Activated CD4-positive, alpha-beta memory T cell treated with anti-CD3 and anti-CD28 coated beads, Interleukin-2, amount 10 ng/mL, durations not matched to agents 7 days and 5 days (primary cell): ENCODE measurements at regions not wholly inside any gene's neighbourhood (a gene's known extent, or its start where the extent isn't known, plus 50 kb on each side); places are given as distances from the start of the nearest gene placed in this dataset.

Experiments
- CTCF ChIA-PET: fragments of 350-600 bp; sonication (Branson Sonifier 250); formaldehyde crosslinking; loops from one replicate; lab custom pipeline; 2021; ENCODE audit warnings: antibody characterized with exemption, inconsistent platforms; lab: Charles Lee
- POLR2A ChIA-PET: fragments of 350-600 bp; sonication (Branson Sonifier 250); formaldehyde crosslinking; loops from one replicate; lab custom pipeline; 2021; ENCODE audit warnings: antibody characterized with exemption; lab: Charles Lee
- DNase-seq: peaks from one replicate; pipeline ENCODE4 v3.0.0-alpha.2; 2020
- H3K27ac Mint-ChIP-seq: one replicate; pipeline ENCODE4 v1.8.0; 2021; ENCODE audit warnings: mild to moderate bottlenecking, mixed read lengths
- H3K27me3 Mint-ChIP-seq: one replicate; pipeline ENCODE4 v1.8.0; 2021; ENCODE audit warnings: mixed read lengths
- H3K36me3 Mint-ChIP-seq: one replicate; pipeline ENCODE4 v1.8.0; 2021; ENCODE audit warnings: low read depth, mixed read lengths
- H3K4me1 Mint-ChIP-seq: one replicate; pipeline ENCODE4 v1.8.0; 2021; ENCODE audit warnings: mixed read lengths
- H3K4me3 Mint-ChIP-seq: one replicate; pipeline ENCODE4 v1.8.0; 2021; ENCODE audit warnings: mild to moderate bottlenecking, mixed read lengths
- H3K9me3 Mint-ChIP-seq: one replicate; pipeline ENCODE4 v1.8.0; 2021; ENCODE audit warnings: mixed read lengths

DNA sequence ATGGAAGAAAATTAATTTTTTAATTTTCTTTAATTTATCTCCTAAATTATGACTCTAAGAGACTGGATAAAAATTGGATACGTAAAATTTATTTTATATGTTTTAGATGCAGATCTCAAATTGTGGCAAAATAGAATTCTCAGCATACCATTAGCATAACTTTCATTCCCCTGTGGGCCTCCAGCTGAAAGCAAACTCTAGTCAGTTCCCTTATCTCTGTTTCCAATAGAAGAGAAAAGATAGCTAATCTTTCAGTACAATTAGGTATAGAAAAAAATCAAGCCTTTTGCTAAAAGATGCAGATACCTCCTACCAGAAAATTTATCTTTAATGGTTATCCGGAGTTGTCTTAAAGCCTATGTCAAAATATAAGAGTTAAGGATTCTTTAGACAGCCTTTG is 1530.6 kb downstream of the EFNA5 start:
- no peak overlapping the region for H3K27ac Mint-ChIP-seq
- no peak for DNase-seq
- POLR2A ChIA-PET, result no interaction called here
- H3K4me1 Mint-ChIP-seq, result no peaks in the 10 kb centered on the region
- CTCF ChIA-PET, result no interaction called here
- H3K9me3 Mint-ChIP-seq, result peaks cover 2% of the 10 kb centered on the region
- H3K4me3 Mint-ChIP-seq, result no peak overlapping the region
- H3K36me3 Mint-ChIP-seq, result no peaks in the 10 kb centered on the region
- H3K27me3 Mint-ChIP-seq, result no peaks in the 10 kb centered on the region

DNA sequence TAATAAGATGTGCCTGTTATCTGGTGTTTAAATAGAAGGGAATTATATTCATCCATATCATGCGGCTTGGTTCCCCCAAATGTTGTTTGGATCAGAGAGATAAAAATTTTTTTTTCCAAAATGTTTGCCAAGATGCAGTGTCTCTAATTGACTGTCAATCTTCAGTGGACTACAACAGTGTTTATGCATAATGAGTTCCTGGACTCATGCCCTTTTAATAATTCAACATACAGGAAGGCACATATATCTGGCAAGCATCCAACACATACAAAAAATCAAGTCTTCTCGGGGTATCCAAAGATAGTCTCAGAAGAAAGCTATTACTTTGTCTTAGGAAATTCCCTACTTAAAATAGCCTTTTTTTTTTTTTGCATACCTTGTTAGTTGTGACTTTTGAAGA is 1534.7 kb downstream of the EFNA5 start:
- H3K27me3 Mint-ChIP-seq, result no peaks in the 10 kb centered on the region
- no peaks in the 10 kb centered on the region for H3K36me3 Mint-ChIP-seq
- ChIA-PET POLR2A (no interaction called here), CTCF (no interaction called here)
- no peaks in the 10 kb centered on the region for H3K4me1 Mint-ChIP-seq
- no peaks in the 10 kb centered on the region for H3K9me3 Mint-ChIP-seq
- no peak overlapping the region for H3K4me3 Mint-ChIP-seq
- DNase-seq, result no peak
- no peak overlapping the region for H3K27ac Mint-ChIP-seq

DNA sequence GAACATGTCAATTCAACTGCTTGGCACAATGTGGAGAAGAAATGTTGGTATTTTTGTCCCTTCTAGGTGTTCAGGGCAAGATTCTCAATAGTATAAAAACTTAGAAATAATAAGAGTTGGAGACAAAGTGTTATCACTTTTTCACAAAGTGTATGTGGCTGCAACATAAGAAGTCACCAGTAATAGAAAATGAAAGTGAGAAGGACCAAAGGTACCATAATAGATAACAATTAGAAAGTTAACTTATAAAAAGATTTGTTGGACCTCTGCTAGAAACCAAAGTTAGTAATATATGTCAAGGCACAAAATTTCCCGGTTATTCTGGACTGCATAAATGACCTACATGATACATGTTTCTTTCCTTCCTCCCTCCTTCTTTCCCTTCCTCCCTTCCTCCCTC is 1535.3 kb downstream of the EFNA5 start:
- Mint-ChIP-seq H3K27ac (no peak overlapping the region), H3K9me3 (no peaks in the 10 kb centered on the region), H3K27me3 (no peaks in the 10 kb centered on the region), H3K4me1 (no peaks in the 10 kb centered on the region), H3K36me3 (no peaks in the 10 kb centered on the region), H3K4me3 (no peak overlapping the region)
- ChIA-PET POLR2A (no interaction called here), CTCF (no interaction called here)
- no peak for DNase-seq

DNA sequence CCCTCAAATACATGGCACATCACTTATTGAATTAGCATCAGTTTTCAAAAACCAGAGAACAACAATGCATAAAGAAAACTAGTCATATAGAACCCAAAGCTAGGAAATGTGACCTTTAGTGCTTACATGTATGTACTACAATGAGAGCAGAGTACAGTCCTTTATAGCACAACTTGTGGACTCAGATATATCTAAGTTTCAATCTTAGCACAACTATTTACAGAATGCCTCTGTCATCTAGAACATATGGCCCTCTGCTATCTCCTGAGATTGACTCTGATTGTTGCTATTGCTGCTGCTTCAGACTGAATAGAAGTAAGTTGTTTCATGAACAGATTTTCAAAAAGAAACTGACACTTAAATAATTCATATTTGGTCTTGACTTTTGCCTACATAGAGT is 1536.2 kb downstream of the EFNA5 start:
- no peak overlapping the region for H3K27ac Mint-ChIP-seq
- H3K4me3 Mint-ChIP-seq, result no peak overlapping the region
- CTCF ChIA-PET, result no interaction called here
- H3K4me1 Mint-ChIP-seq, result no peaks in the 10 kb centered on the region
- no peaks in the 10 kb centered on the region for H3K36me3 Mint-ChIP-seq
- no peaks in the 10 kb centered on the region for H3K9me3 Mint-ChIP-seq
- POLR2A ChIA-PET, result no interaction called here
- H3K27me3 Mint-ChIP-seq, result no peaks in the 10 kb centered on the region
- no peak for DNase-seq

DNA sequence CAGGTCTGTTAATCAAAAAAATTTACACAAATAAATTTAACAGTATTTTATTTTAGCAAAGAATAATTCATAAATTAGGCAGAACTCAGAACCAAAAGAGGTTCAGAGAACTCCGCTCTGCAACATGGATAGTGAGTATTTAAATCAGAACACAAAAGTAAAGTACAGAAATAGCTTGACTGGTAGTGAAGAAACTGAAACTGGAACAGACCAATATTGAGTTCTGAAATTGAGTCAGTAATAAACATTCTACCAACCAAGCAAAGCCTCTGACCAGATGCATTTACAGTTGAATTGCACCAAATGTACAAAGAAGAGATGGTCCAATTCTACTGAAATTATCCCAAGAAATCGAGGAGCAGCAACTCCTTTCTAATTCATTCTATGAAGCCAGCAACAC is 1542.8 kb downstream of the EFNA5 start:
- no peaks in the 10 kb centered on the region for H3K4me1 Mint-ChIP-seq
- H3K27me3 Mint-ChIP-seq, result no peaks in the 10 kb centered on the region
- ChIA-PET CTCF (no interaction called here), POLR2A (no interaction called here)
- DNase-seq, result no peak
- no peak overlapping the region for H3K4me3 Mint-ChIP-seq
- H3K27ac Mint-ChIP-seq, result no peak overlapping the region
- no peaks in the 10 kb centered on the region for H3K9me3 Mint-ChIP-seq
- no peaks in the 10 kb centered on the region for H3K36me3 Mint-ChIP-seq

DNA sequence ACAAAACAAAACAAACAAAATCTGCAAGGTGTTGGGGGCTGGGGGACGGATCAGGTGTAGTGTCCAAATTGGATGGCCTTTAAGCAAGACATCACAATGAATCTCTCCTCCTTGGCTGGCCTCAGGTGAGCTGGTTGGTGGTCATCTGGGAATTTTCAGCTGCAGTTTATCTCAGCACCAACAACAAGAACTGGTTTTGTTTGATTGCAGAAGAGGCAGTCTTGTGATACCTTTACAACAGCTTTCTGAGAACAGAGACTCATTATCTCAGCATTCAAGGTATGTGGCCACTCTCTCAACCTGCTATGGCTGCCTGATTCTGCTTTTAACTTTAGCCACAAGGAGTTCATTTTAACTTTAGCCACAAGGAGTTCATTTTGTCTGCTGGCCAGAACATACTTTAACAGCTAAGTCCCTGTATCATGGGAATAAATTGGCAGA is 1543.4 kb downstream of the EFNA5 start:
- H3K27me3 Mint-ChIP-seq, result no peaks in the 10 kb centered on the region
- H3K36me3 Mint-ChIP-seq, result no peaks in the 10 kb centered on the region
- H3K4me1 Mint-ChIP-seq, result no peaks in the 10 kb centered on the region
- H3K9me3 Mint-ChIP-seq, result no peaks in the 10 kb centered on the region
- POLR2A ChIA-PET, result no interaction called here
- CTCF ChIA-PET, result no interaction called here
- no peak for DNase-seq
- no peak overlapping the region for H3K27ac Mint-ChIP-seq
- no peak overlapping the region for H3K4me3 Mint-ChIP-seq

DNA sequence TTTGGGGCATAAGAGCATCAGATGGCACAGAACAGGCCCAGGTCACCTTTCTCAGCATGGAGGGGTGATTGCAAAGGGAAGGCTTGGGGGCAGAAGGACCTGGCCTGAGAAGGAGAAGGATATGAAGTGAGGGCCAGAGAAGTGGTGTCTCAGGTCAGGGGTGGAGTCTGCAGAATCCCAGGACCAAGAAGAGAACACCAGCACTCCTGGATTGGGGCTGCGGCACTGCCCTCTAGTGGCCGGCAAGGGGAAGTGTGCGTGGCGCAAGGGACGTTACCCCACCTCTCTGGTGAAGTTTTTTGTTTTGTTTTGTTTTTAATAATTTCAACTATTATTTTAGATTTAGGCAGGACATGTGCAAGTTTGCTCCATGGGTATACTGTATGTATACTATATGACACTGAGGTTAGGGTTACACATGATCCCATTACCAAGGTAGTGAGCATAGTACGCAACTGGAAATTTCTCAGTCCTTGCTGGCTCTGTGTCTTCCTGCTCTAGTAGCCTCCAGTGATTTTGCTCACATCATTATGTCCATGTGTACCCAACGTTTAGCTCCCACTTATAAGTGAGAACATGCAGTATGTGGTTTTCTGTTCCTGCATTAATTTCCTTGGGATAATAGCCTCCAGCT is 1548.6 kb downstream of the EFNA5 start:
- no peaks in the 10 kb centered on the region for H3K4me1 Mint-ChIP-seq
- no peaks in the 10 kb centered on the region for H3K36me3 Mint-ChIP-seq
- no peak overlapping the region for H3K4me3 Mint-ChIP-seq
- no peaks in the 10 kb centered on the region for H3K27me3 Mint-ChIP-seq
- ChIA-PET CTCF (no interaction called here), POLR2A (no interaction called here)
- no peak overlapping the region for H3K27ac Mint-ChIP-seq
- peak; percentile 18 for DNase-seq
- peaks cover 3% of the 10 kb centered on the region for H3K9me3 Mint-ChIP-seq

DNA sequence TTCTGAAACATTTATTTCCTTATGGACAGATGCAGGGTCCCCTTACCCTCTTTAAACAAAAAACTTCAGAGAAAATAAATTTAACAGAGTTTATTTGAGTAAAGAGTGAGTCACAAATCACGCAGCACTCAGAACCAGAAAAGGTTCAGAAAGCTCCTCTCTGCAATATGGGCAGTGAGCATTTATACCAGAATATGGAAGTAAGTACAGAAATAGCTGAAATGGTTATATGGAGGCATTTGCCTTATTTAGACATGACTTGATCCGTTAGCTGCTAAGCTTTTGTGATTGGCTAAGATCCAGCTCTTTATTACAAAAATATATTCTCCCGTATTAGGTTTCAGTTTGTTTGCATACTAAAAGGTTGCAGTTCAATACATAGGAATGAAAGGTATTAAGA is 1554.1 kb downstream of the EFNA5 start:
- CTCF ChIA-PET, result no interaction called here
- Mint-ChIP-seq H3K4me3 (no peak overlapping the region), H3K4me1 (no peaks in the 10 kb centered on the region)

DNA sequence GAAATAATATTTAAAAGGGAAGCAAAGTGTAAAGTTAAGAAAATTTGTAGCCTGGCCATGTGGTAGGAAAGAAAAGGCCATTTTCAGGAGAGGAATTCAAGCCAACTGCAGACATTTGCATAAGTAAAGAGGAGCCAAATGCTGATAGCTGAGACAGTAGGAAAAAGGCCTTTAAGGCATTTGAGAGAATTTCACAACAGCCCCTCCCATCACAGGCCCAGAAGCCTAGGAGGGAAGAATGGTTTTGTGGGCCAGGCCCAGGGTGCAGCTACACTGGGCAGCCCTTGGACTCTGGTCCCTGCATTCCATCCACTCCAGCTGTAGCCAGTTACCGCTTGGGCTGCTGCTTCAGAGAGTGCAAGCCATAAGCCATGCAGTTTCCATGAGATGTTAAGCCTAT is 1556.8 kb downstream of the EFNA5 start:
- no peak for DNase-seq
- H3K4me1 Mint-ChIP-seq, result no peaks in the 10 kb centered on the region
- H3K9me3 Mint-ChIP-seq, result peaks cover 13% of the 10 kb centered on the region
- no peaks in the 10 kb centered on the region for H3K27me3 Mint-ChIP-seq
- ChIA-PET POLR2A (no interaction called here), CTCF (no interaction called here)
- no peak overlapping the region for H3K4me3 Mint-ChIP-seq
- H3K36me3 Mint-ChIP-seq, result no peaks in the 10 kb centered on the region
- no peak overlapping the region for H3K27ac Mint-ChIP-seq

More for the DNA sequence above, 1554.1 kb downstream of the EFNA5 start:
- no peak for DNase-seq
- Mint-ChIP-seq H3K9me3 (peaks cover 13% of the 10 kb centered on the region), H3K27ac (no peak overlapping the region), H3K27me3 (no peaks in the 10 kb centered on the region), H3K36me3 (no peaks in the 10 kb centered on the region)
- POLR2A ChIA-PET, result no interaction called here

DNA sequence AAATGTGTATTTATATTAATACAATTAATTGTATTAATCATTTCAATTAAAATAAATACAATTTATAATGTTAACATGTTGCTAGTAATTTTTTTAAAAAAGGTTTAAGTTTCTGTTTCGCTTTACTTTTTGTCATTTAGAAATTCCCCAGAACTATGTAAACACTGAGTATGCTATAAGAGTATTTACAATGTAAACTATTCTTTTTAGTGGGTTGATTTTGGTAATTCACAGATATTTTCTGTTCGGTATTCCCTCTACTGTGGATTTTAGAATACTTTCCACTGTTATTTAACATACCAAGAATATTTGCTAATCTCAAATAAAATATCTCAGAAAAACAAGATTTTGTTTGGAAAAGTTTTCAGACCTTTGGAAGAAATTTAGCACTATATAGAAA is 1564.4 kb downstream of the EFNA5 start:
- no peak overlapping the region for H3K27ac Mint-ChIP-seq
- H3K36me3 Mint-ChIP-seq, result no peaks in the 10 kb centered on the region
- no peak overlapping the region for H3K4me3 Mint-ChIP-seq
- H3K27me3 Mint-ChIP-seq, result no peaks in the 10 kb centered on the region
- POLR2A ChIA-PET, result no interaction called here
- H3K4me1 Mint-ChIP-seq, result no peaks in the 10 kb centered on the region
- peaks cover 3% of the 10 kb centered on the region for H3K9me3 Mint-ChIP-seq
- no peak for DNase-seq
- CTCF ChIA-PET, result no interaction called here

DNA sequence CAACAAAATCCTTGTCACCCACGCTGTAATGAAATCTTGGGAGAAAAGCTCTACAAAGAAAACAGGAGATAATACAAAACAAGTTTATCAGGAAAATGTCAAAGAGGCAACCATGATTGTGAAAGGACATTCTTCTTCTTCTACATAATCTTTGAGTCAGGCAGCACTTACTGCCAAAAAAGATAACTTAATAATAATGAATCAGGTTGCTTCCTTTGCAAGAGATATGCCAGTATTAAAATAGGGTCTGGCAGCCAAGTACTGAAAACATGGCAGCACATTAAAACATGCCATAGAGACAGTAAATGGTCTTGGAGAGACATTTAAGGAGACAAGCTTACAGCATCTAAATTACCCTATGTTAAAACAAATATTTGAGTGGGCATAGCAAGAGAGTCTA is 1573.4 kb downstream of the EFNA5 start:
- DNase-seq, result no peak
- CTCF ChIA-PET, result no interaction called here
- H3K27me3 Mint-ChIP-seq, result no peaks in the 10 kb centered on the region

DNA sequence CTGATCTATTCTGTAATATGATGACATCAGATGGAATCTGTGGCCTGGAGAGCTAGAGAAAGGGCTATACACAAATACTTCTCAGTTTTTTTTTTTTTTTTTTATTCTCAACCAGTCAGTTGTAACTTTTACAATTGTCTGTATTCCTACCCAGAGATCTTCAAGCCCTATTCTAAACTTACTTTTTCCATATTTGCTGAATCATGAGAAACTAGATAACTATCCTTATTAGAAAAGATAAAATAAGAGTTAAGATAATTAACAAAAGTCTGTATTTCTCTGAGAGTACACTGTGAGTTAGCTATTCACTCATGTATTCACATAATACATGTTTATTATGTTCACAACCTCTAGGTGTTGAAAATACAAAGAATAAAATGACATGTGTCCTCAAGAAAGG is 1575.9 kb downstream of the EFNA5 start:
- Mint-ChIP-seq H3K9me3 (peaks cover 5% of the 10 kb centered on the region), H3K36me3 (no peaks in the 10 kb centered on the region), H3K4me3 (no peak overlapping the region), H3K27me3 (no peaks in the 10 kb centered on the region), H3K27ac (no peak overlapping the region), H3K4me1 (no peaks in the 10 kb centered on the region)
- POLR2A ChIA-PET, result no interaction called here
- no peak for DNase-seq
- CTCF ChIA-PET, result no interaction called here

More for the DNA sequence above, 1573.4 kb downstream of the EFNA5 start:
- Mint-ChIP-seq H3K36me3 (no peaks in the 10 kb centered on the region), H3K9me3 (peaks cover 7% of the 10 kb centered on the region), H3K4me1 (no peaks in the 10 kb centered on the region), H3K4me3 (no peak overlapping the region), H3K27ac (no peak overlapping the region)
- POLR2A ChIA-PET, result no interaction called here

DNA sequence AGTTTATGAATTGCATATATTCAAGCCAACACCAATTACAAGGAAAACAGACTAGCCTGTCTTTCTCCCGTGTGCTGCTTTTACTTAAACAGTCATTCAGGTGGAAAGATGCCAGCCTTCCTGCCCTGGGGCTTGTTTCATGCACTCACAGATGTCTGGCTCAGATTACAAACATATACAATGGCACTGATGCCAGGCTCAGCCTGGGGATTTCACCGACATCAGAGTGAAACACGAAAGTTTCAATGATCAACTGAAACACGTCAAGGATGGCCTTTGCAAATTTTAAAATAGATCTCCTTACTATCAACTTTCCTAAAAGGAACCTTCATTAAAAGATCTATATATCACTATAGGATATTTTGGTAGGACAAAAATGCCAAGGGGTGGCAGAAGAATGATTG is 1576.5 kb downstream of the EFNA5 start:
- H3K27ac Mint-ChIP-seq, result no peak overlapping the region
- ChIA-PET POLR2A (no interaction called here), CTCF (no interaction called here)

DNA sequence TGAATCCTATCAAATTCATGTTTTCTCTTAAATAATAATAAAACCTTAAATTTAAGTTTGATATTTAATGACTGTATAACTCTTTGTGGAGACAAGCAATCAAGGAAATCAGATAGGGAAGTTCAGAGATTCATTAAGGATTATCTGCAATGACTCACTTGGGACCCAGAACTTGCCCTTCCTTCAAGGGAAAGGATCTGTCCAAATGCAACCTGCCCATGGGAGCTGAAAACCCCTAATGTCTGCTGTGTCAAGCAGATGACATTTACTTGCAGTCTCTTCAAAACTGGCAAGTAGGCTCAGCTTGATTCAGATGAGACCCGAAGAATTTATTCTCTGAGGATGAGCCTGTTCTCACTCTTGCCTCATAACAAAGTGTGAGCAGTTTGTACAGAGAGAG is 1577.6 kb downstream of the EFNA5 start:
- Mint-ChIP-seq H3K36me3 (no peaks in the 10 kb centered on the region), H3K9me3 (peaks cover 2% of the 10 kb centered on the region), H3K4me3 (no peak overlapping the region), H3K4me1 (no peaks in the 10 kb centered on the region), H3K27ac (no peak overlapping the region), H3K27me3 (no peaks in the 10 kb centered on the region)
- no peak for DNase-seq
- POLR2A ChIA-PET, result no interaction called here
- CTCF ChIA-PET, result no interaction called here

More for the DNA sequence above, 1576.5 kb downstream of the EFNA5 start:
- no peaks in the 10 kb centered on the region for H3K36me3 Mint-ChIP-seq
- no peaks in the 10 kb centered on the region for H3K27me3 Mint-ChIP-seq
- DNase-seq, result no peak
- no peak overlapping the region for H3K4me3 Mint-ChIP-seq
- H3K4me1 Mint-ChIP-seq, result no peaks in the 10 kb centered on the region
- H3K9me3 Mint-ChIP-seq, result peaks cover 6% of the 10 kb centered on the region
